ENCODE measurements at regions not wholly inside any gene's neighbourhood (a gene's known extent, or its start where the extent isn't known, plus 50 kb on each side); places are given as distances from the start of the nearest gene placed in this dataset.

GRCh38 chr13:50700664-50701305, 142.7 kb downstream of the DLEU7 start:
- no peak for DNase-seq

GRCh38 chr13:50701469-50701868, 142.0 kb downstream of the DLEU7 start:
- DNase-seq = no peak

- DNase-seq = no peak
These were observed 137.0 kb downstream of the DLEU7 start for GRCh38 chr13:50706505-50706904.

- DNase-seq = peak; percentile 32 to 33
These were observed 135.9 kb downstream of the DLEU7 start for GRCh38 chr13:50707628-50708027.

GRCh38 chr13:50708461-50708860, 135.0 kb downstream of the DLEU7 start:
- peak; percentile 9 to 20 for DNase-seq

GRCh38 chr13:50709058-50709457, 134.4 kb downstream of the DLEU7 start:
- DNase-seq = no peak

- DNase-seq = no peak
These were observed 132.2 kb downstream of the DLEU7 start for GRCh38 chr13:50711131-50711815.

- no peak for DNase-seq
These were observed 131.5 kb downstream of the DLEU7 start for GRCh38 chr13:50711996-50712395.

- no peak for DNase-seq
These were observed 131.0 kb downstream of the DLEU7 start for GRCh38 chr13:50712456-50712855.

- no peak for DNase-seq
These were observed 130.6 kb downstream of the DLEU7 start for GRCh38 chr13:50712881-50713280.

- DNase-seq = peak; percentile 94 to 96
These were observed 129.8 kb downstream of the DLEU7 start for GRCh38 chr13:50713523-50714248.

GRCh38 chr13:50714891-50715290, 128.6 kb downstream of the DLEU7 start:
- no peak for DNase-seq

GRCh38 chr13:50715402-50716146, 127.9 kb downstream of the DLEU7 start:
- DNase-seq = peak; percentile 96

GRCh38 chr13:50720861-50721671, 122.4 kb downstream of the DLEU7 start:
- DNase-seq = no peak

GRCh38 chr13:50721672-50721992, 121.9 kb downstream of the DLEU7 start:
- DNase-seq = peak; percentile 3 to 18

- no peak for DNase-seq
These were observed 120.9 kb downstream of the DLEU7 start for GRCh38 chr13:50722440-50723125.

GRCh38 chr13:50724438-50724837, 119.1 kb downstream of the DLEU7 start:
- DNase-seq = no peak

- no peak for DNase-seq
These were observed 118.6 kb downstream of the DLEU7 start for GRCh38 chr13:50724913-50725312.

- no peak for DNase-seq
These were observed 117.3 kb downstream of the DLEU7 start for GRCh38 chr13:50726164-50726563.

- DNase-seq = no peak
These were observed 114.3 kb downstream of the DLEU7 start for GRCh38 chr13:50729177-50729576.

GRCh38 chr13:50730496-50731351, 112.8 kb downstream of the DLEU7 start:
- DNase-seq = no peak
